ENCODE measurements at regions not wholly inside any gene's neighbourhood (a gene's known extent, or its start where the extent isn't known, plus 50 kb on each side); places are given as distances from the start of the nearest gene placed in this dataset.
"Not testable (repeated sequence)": the region's sequence is repeated elsewhere in the genome, so short reads cannot be mapped to it uniquely, and the experiment has no call there.

DNA sequence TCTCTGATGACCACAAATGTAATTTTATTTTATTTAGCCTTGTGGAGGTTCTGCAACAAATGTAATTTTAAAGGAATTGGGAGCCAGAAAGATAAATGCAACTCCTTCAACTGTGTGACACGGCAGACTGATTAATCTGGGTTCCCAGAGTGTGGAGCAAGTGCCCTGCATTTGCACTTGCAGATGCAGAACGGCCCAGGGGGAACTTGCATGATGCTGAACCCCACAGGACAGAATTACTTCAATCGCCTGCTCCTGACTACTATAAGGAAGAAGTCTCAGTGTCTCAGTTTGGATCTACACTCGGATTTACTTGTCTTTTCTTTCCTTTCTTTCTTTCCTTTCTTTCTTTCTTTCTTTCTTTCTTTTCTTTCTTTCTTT is 107.2 kb upstream of the ACBD5 start:
- not testable (repeated sequence) for DNase-seq

DNA sequence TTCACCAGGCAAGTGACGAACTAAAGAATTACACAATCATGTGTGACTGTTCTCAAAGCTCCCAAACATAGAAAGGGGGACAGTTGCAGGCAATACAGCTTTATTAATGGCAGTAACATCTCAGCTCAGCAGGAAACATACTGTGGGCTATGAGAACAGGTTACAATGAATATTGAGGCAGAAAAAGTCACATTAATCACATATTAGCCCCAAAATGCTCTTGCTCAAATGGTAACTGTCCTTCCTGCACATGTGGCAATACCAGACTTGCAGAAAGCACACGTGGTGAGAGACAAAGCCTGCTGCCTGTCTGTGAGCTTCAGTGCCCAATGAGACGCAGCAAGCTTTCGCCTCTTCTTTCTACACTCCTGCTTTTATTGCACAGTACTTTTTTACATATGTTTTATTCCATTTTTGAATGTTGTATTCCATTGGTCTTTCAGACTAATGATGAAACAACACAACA is 104.9 kb upstream of the ACBD5 start:
- DNase-seq: no peak

- DNase-seq: no peak
Measured at GRCh38 chr10:27344568-27345454, 104.2 kb upstream of the ACBD5 start.

DNA sequence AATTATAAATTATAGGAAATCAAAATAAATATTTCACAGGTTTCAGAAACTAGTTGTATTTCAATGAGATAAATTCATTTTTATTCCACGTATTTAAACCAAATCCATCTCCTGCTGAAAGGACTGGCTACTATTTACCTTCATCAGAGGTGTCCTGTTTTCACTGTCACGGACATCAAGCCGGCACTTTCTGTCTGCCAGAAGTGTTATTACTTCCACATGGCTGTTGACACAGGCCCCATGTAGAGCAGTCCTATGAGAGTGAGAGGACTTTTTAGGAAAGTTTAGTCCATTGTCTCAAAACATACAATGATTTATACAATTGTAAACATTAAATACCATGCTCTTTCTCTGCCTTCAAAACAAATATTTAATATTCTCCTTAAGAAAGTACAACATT is 100.4 kb upstream of the ACBD5 start:
- no peak for DNase-seq

GRCh38 chr10:27335246-27335645 is 94.6 kb upstream of the ACBD5 start:
- not testable (repeated sequence) for DNase-seq

DNA sequence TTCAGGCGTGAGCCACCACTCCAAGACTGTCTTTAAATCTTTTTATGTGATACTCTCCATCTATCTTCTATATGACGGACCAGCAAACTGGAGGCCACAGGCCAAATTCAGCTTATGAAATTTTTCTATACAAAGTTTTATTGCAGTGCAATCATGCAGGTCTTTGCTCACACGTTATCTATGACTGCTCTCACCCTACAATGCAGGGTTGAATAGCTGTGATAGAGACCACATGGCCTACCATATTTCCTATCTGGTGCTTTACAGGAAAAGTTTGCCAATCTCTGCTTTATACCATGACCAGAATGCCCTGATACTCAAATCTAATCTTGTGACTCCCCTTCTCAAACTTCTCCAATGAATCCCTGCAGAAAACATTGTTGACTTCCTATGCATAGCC is 89.5 kb upstream of the ACBD5 start:
- DNase-seq: no peak

DNA sequence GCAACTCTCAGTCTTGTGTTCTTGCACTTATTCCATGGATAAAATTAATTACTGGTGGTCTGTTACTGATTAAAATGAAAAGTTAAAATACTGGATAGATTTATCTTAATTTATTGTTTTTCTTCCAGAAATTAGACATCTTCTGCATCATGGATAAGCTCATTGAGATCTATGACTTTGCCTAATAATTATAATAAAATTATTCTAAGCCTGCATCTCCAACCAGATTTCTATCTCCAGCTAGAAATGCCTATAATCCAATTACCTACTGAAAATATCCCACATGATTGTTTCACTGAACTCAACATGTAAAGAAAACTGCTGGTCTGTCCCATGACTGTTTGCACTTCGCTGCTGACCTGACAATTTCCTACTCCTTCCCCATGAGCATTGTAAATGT is 88.3 kb upstream of the ACBD5 start:
- no peak for DNase-seq

DNA sequence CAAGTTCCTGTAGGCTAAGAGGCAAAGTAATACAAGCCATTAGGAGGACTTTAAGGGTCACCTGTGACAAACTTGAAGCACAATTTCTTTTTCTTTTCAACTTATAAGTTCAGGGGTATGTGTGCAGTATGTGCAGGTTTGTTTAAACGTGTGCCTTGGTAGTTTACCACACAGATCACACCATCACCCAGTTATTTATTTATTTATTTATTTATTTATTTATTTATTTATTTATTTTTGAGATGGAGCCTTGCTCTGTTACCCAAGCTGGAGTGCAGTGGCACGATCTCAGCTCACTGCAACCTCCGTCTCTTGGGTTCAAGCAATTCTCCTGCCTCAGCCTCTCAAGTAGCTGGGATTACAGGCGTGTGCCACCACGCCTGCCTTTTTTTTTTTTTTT is 86.2 kb upstream of the ACBD5 start:
- DNase-seq: not testable (repeated sequence)

GRCh38 chr10:27319752-27320431 is 79.3 kb upstream of the ACBD5 start:
- DNase-seq: peak in 16 of 56 donors; percentile 1 to 37 (median 10)

- not testable (repeated sequence) for DNase-seq
Measured at GRCh38 chr10:27319139-27319538, 78.5 kb upstream of the ACBD5 start.

- DNase-seq: not testable (repeated sequence)
Measured at GRCh38 chr10:27315082-27315481, 74.5 kb upstream of the ACBD5 start.

- DNase-seq: not testable (repeated sequence)
Measured at GRCh38 chr10:27313586-27313985, 73.0 kb upstream of the ACBD5 start.

DNA sequence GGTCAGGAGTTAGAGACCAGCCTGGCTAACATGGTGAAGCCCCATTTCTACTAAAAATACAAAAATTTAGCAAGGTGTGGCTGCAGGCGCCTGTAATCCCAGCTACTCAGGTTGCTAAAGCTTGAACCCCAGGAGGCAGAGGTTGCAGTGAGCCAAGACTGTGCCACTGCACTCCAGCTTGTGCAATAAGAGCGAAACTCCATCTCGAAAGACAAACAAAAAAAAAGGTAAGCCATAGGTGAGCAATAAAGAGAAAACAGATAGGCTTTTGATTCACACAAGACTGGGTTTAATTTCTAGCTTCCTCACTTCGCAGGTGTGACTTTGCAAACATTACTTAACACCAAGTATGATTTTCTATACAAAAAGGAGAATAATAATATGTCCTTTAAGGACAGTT is 72.3 kb upstream of the ACBD5 start:
- DNase-seq: no peak

- not testable (repeated sequence) for DNase-seq
Measured at GRCh38 chr10:27311809-27312208, 71.2 kb upstream of the ACBD5 start.

DNA sequence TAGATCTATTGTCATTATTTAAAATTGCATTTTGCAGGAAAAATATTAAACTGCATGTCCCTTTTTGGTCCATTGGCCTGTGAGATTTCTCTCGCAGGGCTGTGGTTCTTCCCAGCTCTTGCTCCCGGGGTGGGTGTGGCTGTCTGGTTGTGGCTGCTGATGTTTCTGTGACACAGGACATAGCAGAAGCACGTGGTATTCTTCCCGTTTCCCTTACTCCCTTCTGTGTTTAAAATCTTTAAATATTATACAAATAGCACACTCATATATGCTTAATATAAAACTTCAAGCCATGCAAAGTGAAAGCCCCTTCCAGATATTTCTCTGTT is 57.9 kb upstream of the ACBD5 start:
- DNase-seq: not testable (repeated sequence)

DNA sequence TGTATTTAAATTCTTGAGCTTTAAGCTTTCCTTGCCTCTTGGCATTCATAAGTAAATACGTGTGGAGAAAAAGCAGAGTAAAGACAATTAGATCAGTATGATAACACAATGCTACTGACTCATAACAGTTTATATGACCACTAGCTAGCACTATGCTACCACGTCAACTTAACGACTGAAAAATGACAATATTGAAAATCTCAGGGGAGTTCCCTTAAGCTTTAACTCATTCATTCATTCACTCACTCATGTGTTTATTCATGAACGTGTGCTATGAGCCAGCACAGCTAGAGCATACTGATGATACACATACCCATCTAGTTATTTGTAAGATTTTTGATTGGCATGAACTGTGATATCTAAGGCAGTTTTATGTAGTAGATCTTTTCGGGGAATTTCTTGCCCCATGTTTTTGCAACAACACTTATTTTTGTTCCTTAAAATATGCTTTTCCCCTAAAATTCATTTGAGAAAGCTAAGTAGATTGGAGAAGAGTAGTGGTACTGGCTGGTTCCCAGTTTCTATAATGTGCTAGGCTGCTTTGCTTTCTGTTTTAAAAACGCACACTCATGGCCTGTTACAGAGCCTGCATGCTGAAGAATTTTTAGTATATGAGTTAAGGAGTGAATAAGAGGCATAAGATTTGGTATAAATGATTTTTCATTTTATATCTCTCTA is 57.4 kb upstream of the ACBD5 start:
- DNase-seq: no peak

GRCh38 chr10:27296285-27296684 is 55.7 kb upstream of the ACBD5 start:
- DNase-seq: not testable (repeated sequence)

DNA sequence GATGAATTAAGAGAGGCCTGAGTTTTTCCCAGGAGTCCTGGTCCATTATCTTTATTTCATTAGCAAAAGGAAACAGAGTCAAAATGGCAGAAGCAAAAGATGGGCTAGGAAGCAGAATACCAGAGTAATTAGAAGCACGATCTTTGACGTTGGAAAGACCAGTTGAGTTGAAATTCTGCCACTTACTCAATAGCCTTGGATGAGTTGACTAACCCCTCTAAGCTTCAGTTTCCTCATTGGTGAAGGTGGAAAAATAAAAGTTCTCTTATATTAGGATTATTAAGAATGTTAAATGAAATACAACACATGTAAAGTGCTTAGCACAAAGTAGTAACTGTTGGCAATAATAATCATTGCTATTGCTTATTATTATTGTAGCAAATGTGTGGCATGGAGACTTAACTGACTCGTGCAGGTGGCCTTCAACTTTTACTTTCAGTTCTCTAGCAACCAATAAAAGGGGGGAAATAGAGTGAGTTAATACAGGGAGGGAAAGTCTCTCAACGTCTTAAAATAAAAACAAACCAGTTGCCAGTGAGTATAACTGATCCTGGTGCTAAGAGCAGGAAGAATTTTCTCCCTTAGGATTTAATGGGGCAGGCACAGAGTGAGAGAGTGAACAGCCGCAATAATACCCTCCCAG is 50.8 kb upstream of the ACBD5 start:
- not testable (repeated sequence) for DNase-seq

Measured in amygdala (tissue), 56 donors.